GM18508 (cell line): ENCODE measurements at regions not wholly inside any gene's neighbourhood (a gene's known extent, or its start where the extent isn't known, plus 50 kb on each side); places are given as distances from the start of the nearest gene placed in this dataset.
"Not testable (repeated sequence)": the region's sequence is repeated elsewhere in the genome, so short reads cannot be mapped to it uniquely, and the experiment has no call there.

ENCODE experiments used
- ATAC-seq: cut with Tn5 transposase; IDR thresholded peaks from one replicate; pipeline ENCODE4 v1.9.1; 2021; ENCODE audit warnings: moderate number of reproducible peaks; ENCODE audit not compliant: insufficient read depth, unreplicated experiment

GRCh38 chr4:164350061-164350460 lies 403.9 kb upstream of the SMIM31 start:
- no peak for ATAC-seq

GRCh38 chr4:164350716-164351115 lies 403.2 kb upstream of the SMIM31 start:
- ATAC-seq = not testable (repeated sequence)

GRCh38 chr4:164357957-164358356 lies 396.0 kb upstream of the SMIM31 start:
- ATAC-seq = no peak

- ATAC-seq = no peak
Observed at GRCh38 chr4:164358400-164358799, 395.5 kb upstream of the SMIM31 start.

GRCh38 chr4:164359881-164360280 lies 394.1 kb upstream of the SMIM31 start:
- ATAC-seq = no peak

- no peak for ATAC-seq
Observed at GRCh38 chr4:164368894-164369293, 385.0 kb upstream of the SMIM31 start.

- ATAC-seq = no peak
Observed at GRCh38 chr4:164373021-164373420, 380.9 kb upstream of the SMIM31 start.

GRCh38 chr4:164377277-164377676 lies 376.7 kb upstream of the SMIM31 start:
- no peak for ATAC-seq

- no peak for ATAC-seq
Observed at GRCh38 chr4:164378361-164378760, 375.6 kb upstream of the SMIM31 start.

- ATAC-seq = no peak
Observed at GRCh38 chr4:164379694-164380093, 374.2 kb upstream of the SMIM31 start.

GRCh38 chr4:164381859-164382258 lies 372.1 kb upstream of the SMIM31 start:
- ATAC-seq = no peak

GRCh38 chr4:164383058-164383357 lies 370.9 kb upstream of the SMIM31 start:
- ATAC-seq = no peak

GRCh38 chr4:164383358-164384220 lies 370.3 kb upstream of the SMIM31 start:
- no peak for ATAC-seq

- ATAC-seq = no peak
Observed at GRCh38 chr4:164384416-164384815, 369.5 kb upstream of the SMIM31 start.

- no peak for ATAC-seq
Observed at GRCh38 chr4:164396439-164396838, 357.5 kb upstream of the SMIM31 start.

GRCh38 chr4:164402554-164402953 lies 351.4 kb upstream of the SMIM31 start:
- ATAC-seq = no peak

- ATAC-seq = no peak
Observed at GRCh38 chr4:164405774-164406173, 348.2 kb upstream of the SMIM31 start.

GRCh38 chr4:164408831-164409230 lies 345.1 kb upstream of the SMIM31 start:
- ATAC-seq = no peak

GRCh38 chr4:164410401-164410800 lies 343.5 kb upstream of the SMIM31 start:
- no peak for ATAC-seq

GRCh38 chr4:164412246-164412645 lies 341.7 kb upstream of the SMIM31 start:
- ATAC-seq = no peak

- ATAC-seq = no peak
Observed at GRCh38 chr4:164413743-164414142, 340.2 kb upstream of the SMIM31 start.

- ATAC-seq = no peak
Observed at GRCh38 chr4:164423819-164424218, 330.1 kb upstream of the SMIM31 start.
